GM13976 (cell line): ENCODE measurements at regions not wholly inside any gene's neighbourhood (a gene's known extent, or its start where the extent isn't known, plus 50 kb on each side); places are given as distances from the start of the nearest gene placed in this dataset.

Experiments used
- DNase-seq: peaks from one replicate; pipeline ENCODE4 v3.0.0; 2012; ENCODE audit warnings: low spot score
- in situ Hi-C: fragments of 300-500 bp; cut with MboI; formaldehyde crosslinking; loops from one replicate; pipeline ENCODE4 v1.12.0; 2022; ENCODE audit warnings: low sequenced_read_pairs, mixed read lengths, inconsistent platforms; ENCODE audit not compliant: unreplicated experiment
- TF ChIP-seq, protein P1 (sequence below): IDR thresholded peaks from 2 replicates; pipeline ENCODE4 v1.5.1; 2012; ENCODE audit warnings: borderline replicate concordance, mild to moderate bottlenecking; ENCODE audit not compliant: insufficient read depth; ENCODE audit errors: extremely low read depth, missing control alignments, control extremely low read depth

DNA sequence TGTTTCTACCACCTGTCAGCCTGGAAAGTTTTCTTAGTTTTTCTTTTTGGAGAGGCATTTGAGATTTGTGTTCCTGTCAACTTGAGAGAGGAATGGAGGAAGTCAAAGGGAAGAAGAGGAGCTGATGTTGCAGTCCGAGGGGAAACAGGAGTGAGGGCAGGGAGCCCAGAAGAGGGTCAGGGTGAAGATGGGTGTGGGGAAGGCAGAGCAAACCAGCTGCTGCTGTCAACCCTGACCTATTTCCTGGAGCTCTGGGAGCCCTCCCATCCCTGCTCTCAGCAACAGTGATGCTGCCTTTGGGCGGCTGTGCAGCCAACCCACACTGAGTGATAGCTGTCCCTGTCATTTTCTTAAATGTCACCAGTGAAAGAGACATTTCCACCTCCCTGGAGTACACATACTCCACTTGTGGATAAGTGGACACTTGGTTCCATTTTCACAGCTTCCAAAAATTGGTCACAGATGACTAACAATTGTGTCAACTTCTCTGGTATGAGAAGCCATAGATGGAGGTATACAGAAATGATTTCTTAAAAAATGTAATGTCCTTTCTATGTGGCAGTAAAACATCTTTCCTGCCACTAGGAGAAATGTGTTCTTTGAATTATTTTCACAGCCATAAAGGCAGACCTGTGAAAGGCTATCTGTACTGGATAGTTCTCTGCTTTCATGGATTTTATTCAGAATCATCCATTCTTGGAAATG lies 556.3 kb upstream of the TBL1XR1 start:
- DNase-seq = no peak
- in situ Hi-C loops = no loop called here
- TF ChIP-seq, protein P1, sequence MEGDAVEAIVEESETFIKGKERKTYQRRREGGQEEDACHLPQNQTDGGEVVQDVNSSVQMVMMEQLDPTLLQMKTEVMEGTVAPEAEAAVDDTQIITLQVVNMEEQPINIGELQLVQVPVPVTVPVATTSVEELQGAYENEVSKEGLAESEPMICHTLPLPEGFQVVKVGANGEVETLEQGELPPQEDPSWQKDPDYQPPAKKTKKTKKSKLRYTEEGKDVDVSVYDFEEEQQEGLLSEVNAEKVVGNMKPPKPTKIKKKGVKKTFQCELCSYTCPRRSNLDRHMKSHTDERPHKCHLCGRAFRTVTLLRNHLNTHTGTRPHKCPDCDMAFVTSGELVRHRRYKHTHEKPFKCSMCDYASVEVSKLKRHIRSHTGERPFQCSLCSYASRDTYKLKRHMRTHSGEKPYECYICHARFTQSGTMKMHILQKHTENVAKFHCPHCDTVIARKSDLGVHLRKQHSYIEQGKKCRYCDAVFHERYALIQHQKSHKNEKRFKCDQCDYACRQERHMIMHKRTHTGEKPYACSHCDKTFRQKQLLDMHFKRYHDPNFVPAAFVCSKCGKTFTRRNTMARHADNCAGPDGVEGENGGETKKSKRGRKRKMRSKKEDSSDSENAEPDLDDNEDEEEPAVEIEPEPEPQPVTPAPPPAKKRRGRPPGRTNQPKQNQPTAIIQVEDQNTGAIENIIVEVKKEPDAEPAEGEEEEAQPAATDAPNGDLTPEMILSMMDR = no peak

DNA sequence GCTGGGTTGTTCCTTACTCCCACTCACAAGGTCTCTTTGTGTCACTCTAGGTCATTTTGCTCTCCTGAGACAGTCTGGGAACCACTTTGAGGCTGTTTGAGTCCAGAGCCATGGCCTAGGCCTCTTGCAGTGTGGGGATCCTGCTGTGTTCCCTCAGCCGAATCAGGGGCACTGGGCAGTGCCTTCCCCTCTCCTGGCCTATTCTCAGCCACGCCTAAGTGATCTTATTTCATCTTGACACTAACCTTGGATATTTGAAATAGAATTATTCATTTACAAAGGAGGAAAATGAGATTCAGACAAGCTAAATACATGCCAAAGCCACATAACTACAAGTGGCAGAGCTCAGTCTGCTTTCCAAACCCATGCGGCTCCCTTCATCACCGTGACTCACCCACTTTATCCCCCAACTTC lies 557.2 kb upstream of the TBL1XR1 start:
- TF ChIP-seq, protein P1 = no peak
- in situ Hi-C loops = no loop called here
- DNase-seq = no peak

DNA sequence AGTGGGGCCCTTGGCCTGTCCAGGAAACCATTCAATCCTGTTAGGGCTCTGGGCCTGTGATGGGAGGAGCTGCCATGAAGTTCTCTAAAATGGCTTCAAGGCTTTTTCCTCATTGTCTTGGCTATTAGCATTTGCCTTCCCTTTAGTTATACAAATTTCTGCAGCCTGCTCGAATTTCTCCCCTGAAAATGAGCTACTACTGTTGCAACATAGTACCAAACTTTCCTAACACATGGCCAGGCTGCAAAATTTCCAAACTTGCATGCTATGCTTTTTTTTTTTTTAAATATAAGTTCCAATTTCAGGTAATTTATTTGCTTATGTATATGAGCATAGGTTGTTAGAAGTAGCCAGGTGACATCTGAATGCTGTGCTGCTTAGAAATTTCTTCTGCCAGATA lies 560.8 kb upstream of the TBL1XR1 start:
- no peak for DNase-seq
- TF ChIP-seq, protein P1 = no peak
- in situ Hi-C loops = no loop called here

DNA sequence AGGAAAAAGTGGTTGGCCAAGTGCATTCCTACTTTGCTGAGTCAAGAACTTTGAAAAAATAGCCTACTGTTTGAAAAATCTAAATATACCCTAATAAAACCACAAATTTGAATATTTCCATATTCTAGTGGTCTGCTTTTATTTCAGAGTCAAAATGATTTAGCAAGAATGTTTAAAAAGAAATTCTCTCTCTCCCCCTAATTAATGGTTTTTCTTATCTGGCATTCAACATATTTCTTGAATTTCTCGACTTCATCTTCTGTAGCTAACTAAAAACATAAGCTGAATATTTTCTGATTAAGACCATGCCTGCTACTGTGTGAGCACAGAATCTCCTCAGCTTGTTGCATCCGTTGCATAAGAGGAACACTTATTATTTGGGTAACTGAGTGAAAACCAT lies 563.5 kb upstream of the TBL1XR1 start:
- in situ Hi-C loops = no loop called here
- TF ChIP-seq, protein P1 = no peak
- no peak for DNase-seq

DNA sequence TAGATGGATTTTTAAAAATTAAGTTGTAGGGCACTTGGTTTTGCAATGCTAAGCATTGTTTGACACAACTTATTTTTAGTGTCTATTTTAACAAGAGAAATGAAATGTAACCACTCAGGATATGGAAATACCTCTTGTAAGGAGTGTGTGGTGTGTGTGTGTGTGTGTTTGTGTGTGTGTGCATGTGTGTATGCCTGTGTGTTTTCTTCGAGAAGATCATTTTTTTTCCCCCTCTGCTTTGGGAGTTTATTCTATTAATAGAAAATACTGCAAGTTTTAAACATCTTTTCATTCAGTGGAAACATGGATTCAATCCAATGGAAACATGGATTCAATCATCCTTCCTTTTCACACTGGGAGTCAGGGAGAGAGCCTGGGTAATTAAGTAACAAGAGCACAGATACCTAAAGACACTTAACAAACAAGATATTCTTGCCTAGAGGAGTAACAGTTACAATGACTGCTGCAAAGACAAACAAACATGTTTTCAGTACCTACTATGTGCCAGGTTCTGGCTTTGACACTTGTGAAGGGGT lies 567.2 kb upstream of the TBL1XR1 start:
- no peak for DNase-seq
- in situ Hi-C loops = no loop called here
- TF ChIP-seq, protein P1 = no peak

DNA sequence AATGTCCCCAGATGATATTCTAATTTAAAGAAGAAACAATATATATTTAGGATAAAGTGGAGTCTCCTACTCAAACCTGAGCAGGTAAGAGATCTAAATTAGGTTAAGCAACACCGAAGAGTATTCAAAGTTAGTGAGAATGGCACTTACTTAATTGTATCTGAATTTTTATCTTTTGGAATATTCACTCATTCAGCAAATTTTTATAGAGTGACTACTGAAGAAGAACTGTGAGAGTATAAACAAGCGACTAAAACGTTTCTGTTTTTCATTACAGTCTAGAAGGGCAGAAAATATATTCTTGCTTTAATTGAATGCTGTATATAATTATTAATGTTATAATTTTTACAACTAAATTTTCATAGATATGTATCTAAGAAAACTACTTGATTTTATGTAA lies 567.7 kb upstream of the TBL1XR1 start:
- TF ChIP-seq, protein P1 = no peak
- no peak for DNase-seq
- in situ Hi-C loops = no loop called here
